Spleen (tissue), 7 donors: ENCODE measurements at regions not wholly inside any gene's neighbourhood (a gene's known extent, or its start where the extent isn't known, plus 50 kb on each side); places are given as distances from the start of the nearest gene placed in this dataset.

ENCODE experiments used
- CTCF ChIP-seq, 11 experiments: fragments of 200-600 bp in 7 of 11; fragments of 450-650 bp in 4 of 11; sonication (generic) in 4 of 11; IDR thresholded peaks in 8 of 11; conservative IDR thresholded peaks in 3 of 11; 1 replicate in 7 of 11; 2 replicates in 4 of 11; pipeline versions ENCODE4 v1.4.0 to v1.8.0; 2016 to 2021; ENCODE audit warnings: antibody characterized with exemption in 11 of 11, inconsistent platforms in 4 of 11, mild to moderate bottlenecking in 1 of 11
- POLR2A ChIP-seq, 3 donors: fragments of 450-650 bp; IDR thresholded peaks; one replicate each; pipeline ENCODE4 v1.5.1; 2017; ENCODE audit warnings: antibody characterized with exemption in 3 of 3, mild to moderate bottlenecking in 1 of 3
- POLR2AphosphoS5 ChIP-seq, 3 donors: sonication (generic); formaldehyde crosslinking; IDR thresholded peaks; one replicate each; pipeline ENCODE4 v1.5.1; 2017; ENCODE audit warnings: antibody characterized with exemption in 3 of 3
- donor health status: DM: no; HTN: no; CAD: no; lungs with moderate emphysema.
- donor health status: DM: no; HTN: no; CAD: no.
- donor health status: DM: no; HTN: no; CAD: no.

- TF ChIP-seq POLR2A (IDR thresholded peaks at IDR 0.05), result no peak
- no peak for TF ChIP-seq CTCF (IDR thresholded peaks at IDR 0.05 in 8 of 11, conservative IDR thresholded peaks at IDR 0.05 in 3 of 11)
- TF ChIP-seq POLR2AphosphoS5 (IDR thresholded peaks at IDR 0.05), result peak in 1 of 3 donors; percentile 42
Measured at GRCh38 chr6:170022827-170023619, 267.9 kb downstream of the DLL1 start.
